ENCODE measurements at regions not wholly inside any gene's neighbourhood (a gene's known extent, or its start where the extent isn't known, plus 50 kb on each side); places are given as distances from the start of the nearest gene placed in this dataset.

DNA sequence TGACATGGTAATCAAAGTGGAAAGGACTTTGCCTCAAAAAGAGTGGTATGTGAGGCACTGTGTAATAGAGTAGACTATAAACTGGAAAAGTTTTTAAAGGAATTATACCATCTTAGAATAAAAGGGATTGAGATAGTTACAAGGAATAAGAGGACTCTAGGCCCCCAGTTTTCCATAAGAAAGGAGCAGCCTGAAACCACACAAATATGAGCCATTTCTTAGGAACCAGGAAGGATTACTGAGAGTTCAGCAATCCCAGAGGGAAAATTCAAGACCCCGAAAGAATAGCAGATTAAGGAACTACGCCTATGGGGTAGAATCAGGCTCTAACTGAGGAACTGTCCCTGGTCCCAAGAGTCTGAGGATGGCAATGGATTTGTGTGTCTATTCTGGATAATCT, 1213.3 kb downstream of the C4orf33 start:
- TF ChIP-seq, protein P1, sequence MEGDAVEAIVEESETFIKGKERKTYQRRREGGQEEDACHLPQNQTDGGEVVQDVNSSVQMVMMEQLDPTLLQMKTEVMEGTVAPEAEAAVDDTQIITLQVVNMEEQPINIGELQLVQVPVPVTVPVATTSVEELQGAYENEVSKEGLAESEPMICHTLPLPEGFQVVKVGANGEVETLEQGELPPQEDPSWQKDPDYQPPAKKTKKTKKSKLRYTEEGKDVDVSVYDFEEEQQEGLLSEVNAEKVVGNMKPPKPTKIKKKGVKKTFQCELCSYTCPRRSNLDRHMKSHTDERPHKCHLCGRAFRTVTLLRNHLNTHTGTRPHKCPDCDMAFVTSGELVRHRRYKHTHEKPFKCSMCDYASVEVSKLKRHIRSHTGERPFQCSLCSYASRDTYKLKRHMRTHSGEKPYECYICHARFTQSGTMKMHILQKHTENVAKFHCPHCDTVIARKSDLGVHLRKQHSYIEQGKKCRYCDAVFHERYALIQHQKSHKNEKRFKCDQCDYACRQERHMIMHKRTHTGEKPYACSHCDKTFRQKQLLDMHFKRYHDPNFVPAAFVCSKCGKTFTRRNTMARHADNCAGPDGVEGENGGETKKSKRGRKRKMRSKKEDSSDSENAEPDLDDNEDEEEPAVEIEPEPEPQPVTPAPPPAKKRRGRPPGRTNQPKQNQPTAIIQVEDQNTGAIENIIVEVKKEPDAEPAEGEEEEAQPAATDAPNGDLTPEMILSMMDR (conservative IDR thresholded peaks at IDR 0.05 in 1 of 2, IDR thresholded peaks at IDR 0.05 in 1 of 2; ENCODE audit: low read depth in 1 of 2, low read length in 2 of 2): no peak
- no peak for TF ChIP-seq EZH2 (IDR thresholded peaks at IDR 0.05; ENCODE audit: low read length, missing control alignments)

Measured in fibroblast of lung (primary cell).